Prostate gland (tissue), 2 donors: ENCODE measurements at regions not wholly inside any gene's neighbourhood (a gene's known extent, or its start where the extent isn't known, plus 50 kb on each side); places are given as distances from the start of the nearest gene placed in this dataset.

ENCODE experiments used
- DNase-seq: peaks from one replicate; pipeline ENCODE4 v3.0.0-alpha.2; 2019; ENCODE audit warnings: low spot score
- H3K27ac ChIP-seq, 2 donors: fragments of 200-600 bp; sonication (generic); 2 replicates each; pipeline ENCODE4 v1.5.1; 2017 to 2019
- H3K27me3 ChIP-seq: fragments of 200-600 bp; sonication (generic); replicated peaks from 2 replicates; pipeline ENCODE4 v1.5.1; 2019; ENCODE audit not compliant: insufficient read depth
- H3K36me3 ChIP-seq, 2 donors: fragments of 200-600 bp; sonication (generic); 1 replicate in 1 of 2; 2 replicates in 1 of 2; pipeline versions ENCODE4 v1.5.1 to v1.8.1; 2017 to 2019
- H3K4me1 ChIP-seq: fragments of 200-600 bp; sonication (generic); replicated peaks from 2 replicates; pipeline ENCODE4 v1.5.1; 2019
- H3K4me3 ChIP-seq, 2 donors: fragments of 200-600 bp; sonication (generic); 2 replicates each; pipeline ENCODE4 v1.5.1; 2017 to 2019
- H3K9me3 ChIP-seq: fragments of 200-600 bp; sonication (generic); 2 replicates; pipeline ENCODE4 v1.5.1; 2017
- POLR2A ChIP-seq: fragments of 450-650 bp; IDR thresholded peaks from one replicate; pipeline ENCODE4 v1.6.1; 2016; ENCODE audit warnings: antibody characterized with exemption, mild to moderate bottlenecking
- POLR2AphosphoS5 ChIP-seq: sonication (generic); formaldehyde crosslinking; IDR thresholded peaks from one replicate; pipeline ENCODE4 v1.6.1; 2017; ENCODE audit warnings: antibody characterized with exemption
- WGBS: methylation state at CpG from one replicate; pipeline ENCODE4 v1.1.5; 2018; 5-methylcytosine and 5-hydroxymethylcytosine counted together
- intact Hi-C: fragments of 100-400 bp; cut with DNase I; formaldehyde crosslinking; loops from one replicate; pipeline ENCODE4 v1.14.2; 2022
- TF ChIP-seq, protein P1 (sequence below), 4 experiments: fragments of 200-600 bp in 2 of 4; fragments of 450-650 bp in 2 of 4; sonication (generic) in 2 of 4; IDR thresholded peaks; 1 replicate in 3 of 4; 2 replicates in 1 of 4; pipeline ENCODE4 v1.5.1; 2016 to 2019; ENCODE audit warnings: antibody characterized with exemption in 4 of 4, mild to moderate bottlenecking in 2 of 4, moderate library complexity in 2 of 4

- no peak for TF ChIP-seq POLR2AphosphoS5
- TF ChIP-seq, protein P1, sequence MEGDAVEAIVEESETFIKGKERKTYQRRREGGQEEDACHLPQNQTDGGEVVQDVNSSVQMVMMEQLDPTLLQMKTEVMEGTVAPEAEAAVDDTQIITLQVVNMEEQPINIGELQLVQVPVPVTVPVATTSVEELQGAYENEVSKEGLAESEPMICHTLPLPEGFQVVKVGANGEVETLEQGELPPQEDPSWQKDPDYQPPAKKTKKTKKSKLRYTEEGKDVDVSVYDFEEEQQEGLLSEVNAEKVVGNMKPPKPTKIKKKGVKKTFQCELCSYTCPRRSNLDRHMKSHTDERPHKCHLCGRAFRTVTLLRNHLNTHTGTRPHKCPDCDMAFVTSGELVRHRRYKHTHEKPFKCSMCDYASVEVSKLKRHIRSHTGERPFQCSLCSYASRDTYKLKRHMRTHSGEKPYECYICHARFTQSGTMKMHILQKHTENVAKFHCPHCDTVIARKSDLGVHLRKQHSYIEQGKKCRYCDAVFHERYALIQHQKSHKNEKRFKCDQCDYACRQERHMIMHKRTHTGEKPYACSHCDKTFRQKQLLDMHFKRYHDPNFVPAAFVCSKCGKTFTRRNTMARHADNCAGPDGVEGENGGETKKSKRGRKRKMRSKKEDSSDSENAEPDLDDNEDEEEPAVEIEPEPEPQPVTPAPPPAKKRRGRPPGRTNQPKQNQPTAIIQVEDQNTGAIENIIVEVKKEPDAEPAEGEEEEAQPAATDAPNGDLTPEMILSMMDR (IDR thresholded peaks at IDR 0.05) = no peak
- no peak for TF ChIP-seq POLR2A
- no peaks in the 10 kb centered on the region for H3K4me1 ChIP-seq
- intact Hi-C loops = no loop called here
- WGBS = 75% methylated on average over 5 of the region's 5 CpGs
- no peak overlapping the region for H3K4me3 ChIP-seq
- H3K27ac ChIP-seq = no peak overlapping the region
- H3K36me3 ChIP-seq = no peaks in the 10 kb centered on the region
- H3K27me3 ChIP-seq = no peaks in the 10 kb centered on the region
- DNase-seq = no peak
- H3K9me3 ChIP-seq = no peaks in the 10 kb centered on the region
Observed at GRCh38 chr20:5492937-5493336, 117.9 kb downstream of the GPCPD1 start.

- whole genome bisulfite sequencing = 69% methylated on average over 3 of the region's 3 CpGs
- no peak for DNase-seq
- Histone ChIP-seq H3K9me3 (no peaks in the 10 kb centered on the region), H3K27me3 (no peaks in the 10 kb centered on the region), H3K4me1 (no peaks in the 10 kb centered on the region), H3K4me3 (no peak overlapping the region), H3K27ac (no peak overlapping the region), H3K36me3 (no peaks in the 10 kb centered on the region)
- TF ChIP-seq, protein P1 (IDR thresholded peaks at IDR 0.05) = no peak
- no peak for TF ChIP-seq POLR2A
- TF ChIP-seq POLR2AphosphoS5 = no peak
- intact Hi-C loops = no loop called here
Observed at GRCh38 chr20:5491455-5491854, 119.4 kb downstream of the GPCPD1 start.

DNA sequence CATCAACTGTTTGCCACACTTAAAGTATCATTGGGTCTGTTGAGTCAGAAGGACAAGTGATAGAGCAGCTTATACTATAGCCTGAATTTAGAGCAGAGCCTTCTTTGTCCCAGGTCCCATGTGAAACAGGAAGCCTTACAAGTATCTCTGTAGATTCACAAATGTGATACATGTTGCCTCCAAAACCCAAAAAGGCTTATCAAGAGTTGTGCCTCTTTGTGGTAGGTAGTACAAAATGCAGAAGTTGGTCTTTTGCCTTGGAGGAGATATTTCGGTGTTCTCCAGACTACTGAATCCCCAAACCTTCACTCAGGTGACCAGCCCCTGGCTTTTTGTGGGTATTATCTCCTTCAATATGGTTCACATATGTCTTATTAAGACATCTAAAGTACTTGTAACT lies 121.2 kb downstream of the GPCPD1 start:
- intact Hi-C loops = no loop called here
- WGBS = 85% methylated on average over 1 of the region's 1 CpG

GRCh38 chr20:5488823-5489222 lies 122.0 kb downstream of the GPCPD1 start:
- Histone ChIP-seq H3K36me3 (no peaks in the 10 kb centered on the region), H3K9me3 (no peaks in the 10 kb centered on the region), H3K27ac (no peak overlapping the region), H3K27me3 (no peaks in the 10 kb centered on the region), H3K4me3 (no peak overlapping the region), H3K4me1 (no peaks in the 10 kb centered on the region)
- WGBS = 59% methylated on average over 2 of the region's 2 CpGs
- intact Hi-C loops = no loop called here
- TF ChIP-seq, protein P1 (IDR thresholded peaks at IDR 0.05) = no peak
- TF ChIP-seq POLR2AphosphoS5 (no peak), POLR2A (no peak)
- no peak for DNase-seq

More for the DNA sequence above, 121.2 kb downstream of the GPCPD1 start:
- Histone ChIP-seq H3K4me1 (no peaks in the 10 kb centered on the region), H3K27ac (no peak overlapping the region), H3K9me3 (no peaks in the 10 kb centered on the region), H3K36me3 (no peaks in the 10 kb centered on the region), H3K4me3 (no peak overlapping the region), H3K27me3 (no peaks in the 10 kb centered on the region)
- no peak for DNase-seq
- no peak for TF ChIP-seq POLR2AphosphoS5
- no peak for TF ChIP-seq POLR2A
- TF ChIP-seq, protein P1 (IDR thresholded peaks at IDR 0.05) = no peak

DNA sequence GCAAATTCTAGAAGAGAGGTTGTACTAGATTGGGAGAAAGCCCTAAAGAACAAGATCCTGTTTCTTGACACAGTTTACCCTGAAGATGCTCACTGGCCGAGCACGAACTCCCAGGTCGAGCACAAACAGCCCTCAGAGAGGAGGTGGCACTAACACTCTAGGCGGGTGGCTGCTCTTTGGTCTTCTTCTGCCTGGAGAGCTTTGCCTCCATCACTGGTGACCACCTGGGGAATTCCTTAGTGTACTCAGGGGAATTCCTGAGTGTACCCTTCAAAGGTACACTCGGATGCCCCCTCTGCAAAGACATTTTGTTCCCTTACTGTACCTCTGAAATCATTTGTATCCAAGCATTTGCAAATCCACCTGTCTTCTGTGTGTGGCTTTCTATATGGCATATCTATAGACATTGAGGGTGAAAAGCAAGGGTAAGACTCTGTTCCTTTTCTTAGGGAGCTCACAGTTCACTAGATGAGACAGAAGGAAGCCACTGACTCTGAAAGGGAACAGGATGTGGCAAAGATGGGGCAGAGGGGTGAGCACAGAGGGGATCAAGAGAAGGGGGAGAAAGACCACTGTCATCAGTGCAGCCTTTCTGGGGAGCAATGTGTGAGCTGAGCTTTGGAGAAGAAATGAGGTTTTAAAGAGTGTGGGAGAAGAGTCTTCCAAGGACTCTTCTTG lies 124.3 kb downstream of the GPCPD1 start:
- no peak for DNase-seq
- H3K27me3 ChIP-seq = no peaks in the 10 kb centered on the region
- H3K4me3 ChIP-seq = no peak overlapping the region
- intact Hi-C loops = no loop called here
- no peaks in the 10 kb centered on the region for H3K36me3 ChIP-seq
- H3K27ac ChIP-seq = no peak overlapping the region
- TF ChIP-seq POLR2AphosphoS5 = no peak
- TF ChIP-seq, protein P1 (IDR thresholded peaks at IDR 0.05) = no peak
- no peak for TF ChIP-seq POLR2A
- WGBS = 87% methylated on average over 5 of the region's 5 CpGs
- no peaks in the 10 kb centered on the region for H3K9me3 ChIP-seq
- H3K4me1 ChIP-seq = no peaks in the 10 kb centered on the region
